Colonic mucosa (tissue), 4 donors: ENCODE measurements at regions not wholly inside any gene's neighbourhood (a gene's known extent, or its start where the extent isn't known, plus 50 kb on each side); places are given as distances from the start of the nearest gene placed in this dataset.
"Not testable (repeated sequence)": the region's sequence is repeated elsewhere in the genome, so short reads cannot be mapped to it uniquely, and the experiment has no call there.

Experiments
- DNase-seq: peaks from one replicate; pipeline ENCODE4 v3.0.0-alpha.2; 2020
- H3K27ac ChIP-seq: fragments of 200-600 bp; one replicate; pipeline ENCODE4 v1.8.0; 2021
- H3K27me3 ChIP-seq: fragments of 200-600 bp; one replicate; pipeline ENCODE4 v1.8.0; 2021
- H3K36me3 ChIP-seq: fragments of 200-600 bp; one replicate; pipeline ENCODE4 v1.8.0; 2021
- H3K4me1 ChIP-seq: fragments of 200-600 bp; one replicate; pipeline ENCODE4 v1.8.0; 2021; ENCODE audit warnings: mild to moderate bottlenecking
- H3K4me3 ChIP-seq: fragments of 200-600 bp; one replicate; pipeline ENCODE4 v1.8.0; 2021
- H3K9ac ChIP-seq, 2 donors: one replicate each; pipeline ENCODE4 v1.7.0; 2013; ENCODE audit warnings: control low read depth in 2 of 2, low read depth in 2 of 2, low read length in 2 of 2
- H3K9me3 ChIP-seq: fragments of 200-600 bp; one replicate; pipeline ENCODE4 v1.8.0; 2021
- CTCF ChIP-seq: fragments of 200-600 bp; IDR thresholded peaks from one replicate; pipeline ENCODE4 v1.8.0; 2022; ENCODE audit warnings: antibody characterized with exemption, mild to moderate bottlenecking
- intact Hi-C: fragments of 100-400 bp; cut with DNase I; formaldehyde crosslinking; loops from one replicate; pipeline ENCODE4 v1.14.1; 2022
- donor health status: healthy.
- donor health status: DM: no; HTN: no; CAD: no.
- donor health status: DM: no; HTN: no; CAD: no.

- Histone ChIP-seq H3K9me3 (no peaks in the 10 kb centered on the region), H3K36me3 (no peaks in the 10 kb centered on the region), H3K27ac (no peak overlapping the region), H3K27me3 (no peaks in the 10 kb centered on the region), H3K4me3 (no peak overlapping the region), H3K9ac (no peak overlapping the region), H3K4me1 (no peaks in the 10 kb centered on the region)
- no peak for TF ChIP-seq CTCF
- intact Hi-C loops: no loop called here
- DNase-seq: no peak
Observed at GRCh38 chr4:1582227-1582626, 101.9 kb downstream of the FAM53A start.

- H3K9ac ChIP-seq, H3K36me3 ChIP-seq, H3K4me1 ChIP-seq, intact Hi-C loops, H3K27ac ChIP-seq, H3K4me3 ChIP-seq, H3K27me3 ChIP-seq, H3K9me3 ChIP-seq: not testable (repeated sequence)
- DNase-seq: peak; percentile 87
Observed at GRCh38 chr4:1581164-1581894, 102.8 kb downstream of the FAM53A start.

- H3K27ac ChIP-seq, DNase-seq, H3K4me3 ChIP-seq, H3K36me3 ChIP-seq, intact Hi-C loops, H3K27me3 ChIP-seq, H3K9ac ChIP-seq, H3K4me1 ChIP-seq, H3K9me3 ChIP-seq: not testable (repeated sequence)
Observed at GRCh38 chr4:1580692-1581012, 103.5 kb downstream of the FAM53A start.

- Histone ChIP-seq H3K4me1 (no peaks in the 10 kb centered on the region), H3K9ac (peak overlapping the region; percentile 34 to 72), H3K4me3 (peak overlapping the region; percentile 50), H3K9me3 (no peaks in the 10 kb centered on the region), H3K36me3 (no peaks in the 10 kb centered on the region), H3K27me3 (no peaks in the 10 kb centered on the region), H3K27ac (peak overlapping the region; percentile 72)
- DNase-seq: peak; percentile 88
- intact Hi-C loops: no loop called here
- TF ChIP-seq CTCF: no peak
Observed at GRCh38 chr4:1579901-1580691, 104.0 kb downstream of the FAM53A start.

- peak; percentile 56 for TF ChIP-seq CTCF
- Histone ChIP-seq H3K27me3 (no peaks in the 10 kb centered on the region), H3K9ac (peak overlapping the region in 1 of 2 donors; percentile 72), H3K27ac (peak overlapping the region; percentile 72), H3K4me3 (peak overlapping the region; percentile 50), H3K9me3 (no peaks in the 10 kb centered on the region), H3K4me1 (no peaks in the 10 kb centered on the region), H3K36me3 (no peaks in the 10 kb centered on the region)
- intact Hi-C loops: no loop called here
- DNase-seq: peak; percentile 80
Observed at GRCh38 chr4:1579001-1579900, 104.9 kb downstream of the FAM53A start.

- TF ChIP-seq CTCF: no peak
- H3K4me1 ChIP-seq: no peaks in the 10 kb centered on the region
- H3K27ac ChIP-seq: no peak overlapping the region
- no peaks in the 10 kb centered on the region for H3K36me3 ChIP-seq
- intact Hi-C loops: no loop called here
- H3K4me3 ChIP-seq: no peak overlapping the region
- H3K9ac ChIP-seq: peak overlapping the region in 1 of 2 donors; percentile 43
- DNase-seq: no peak
- no peaks in the 10 kb centered on the region for H3K9me3 ChIP-seq
- H3K27me3 ChIP-seq: no peaks in the 10 kb centered on the region
Observed at GRCh38 chr4:1578251-1578773, 105.8 kb downstream of the FAM53A start.
